NCI-H2196 (cell line): ENCODE measurements at regions not wholly inside any gene's neighbourhood (a gene's known extent, or its start where the extent isn't known, plus 50 kb on each side); places are given as distances from the start of the nearest gene placed in this dataset.

Experiments used
- DNase-seq: peaks from one replicate; lab custom pipeline; 2025; ENCODE audit not compliant: unreplicated experiment; lab: John Stamatoyannopoulos, UW

GRCh38 chr11:42170601-42171000 lies 711.1 kb upstream of the LRRC4C start:
- no peak for DNase-seq

- no peak for DNase-seq
Measured at GRCh38 chr11:42171046-42171445, 711.6 kb upstream of the LRRC4C start.

- DNase-seq: no peak
Measured at GRCh38 chr11:42172441-42172840, 713.0 kb upstream of the LRRC4C start.

- no peak for DNase-seq
Measured at GRCh38 chr11:42175203-42175602, 715.8 kb upstream of the LRRC4C start.

- DNase-seq: no peak
Measured at GRCh38 chr11:42179216-42179615, 719.8 kb upstream of the LRRC4C start.

GRCh38 chr11:42195289-42196013 lies 736.0 kb upstream of the LRRC4C start:
- no peak for DNase-seq

- no peak for DNase-seq
Measured at GRCh38 chr11:42200311-42200710, 740.9 kb upstream of the LRRC4C start.

- DNase-seq: no peak
Measured at GRCh38 chr11:42201603-42202148, 742.2 kb upstream of the LRRC4C start.

- DNase-seq: no peak
Measured at GRCh38 chr11:42205518-42205917, 746.1 kb upstream of the LRRC4C start.

GRCh38 chr11:42225664-42226063 lies 766.2 kb upstream of the LRRC4C start:
- DNase-seq: no peak

- no peak for DNase-seq
Measured at GRCh38 chr11:42232673-42233072, 773.2 kb upstream of the LRRC4C start.

- no peak for DNase-seq
Measured at GRCh38 chr11:42234451-42234951, 775.0 kb upstream of the LRRC4C start.

GRCh38 chr11:42237701-42238235 lies 778.3 kb upstream of the LRRC4C start:
- DNase-seq: no peak

GRCh38 chr11:42239188-42239587 lies 779.7 kb upstream of the LRRC4C start:
- DNase-seq: no peak

- DNase-seq: no peak
Measured at GRCh38 chr11:42243385-42243784, 783.9 kb upstream of the LRRC4C start.

- DNase-seq: no peak
Measured at GRCh38 chr11:42244376-42244775, 784.9 kb upstream of the LRRC4C start.

GRCh38 chr11:42249401-42249800 lies 789.9 kb upstream of the LRRC4C start:
- DNase-seq: no peak

- no peak for DNase-seq
Measured at GRCh38 chr11:42249956-42250355, 790.5 kb upstream of the LRRC4C start.

GRCh38 chr11:42251984-42252383 lies 792.5 kb upstream of the LRRC4C start:
- no peak for DNase-seq

- DNase-seq: no peak
Measured at GRCh38 chr11:42253156-42253555, 793.7 kb upstream of the LRRC4C start.

GRCh38 chr11:42255906-42256305 lies 796.5 kb upstream of the LRRC4C start:
- no peak for DNase-seq

GRCh38 chr11:42257534-42257933 lies 798.1 kb upstream of the LRRC4C start:
- no peak for DNase-seq

- no peak for DNase-seq
Measured at GRCh38 chr11:42265072-42265471, 805.6 kb upstream of the LRRC4C start.
